ENCODE measurements at regions not wholly inside any gene's neighbourhood (a gene's known extent, or its start where the extent isn't known, plus 50 kb on each side); places are given as distances from the start of the nearest gene placed in this dataset.

GRCh38 chr18:72672364-72673184 is 128.4 kb upstream of the CBLN2 start:
- intact Hi-C loops (cut with DNase I; ENCODE audit: low total_unique reads): no loop called here
- WGBS, 2 donors: 63 to 64% methylated on average over 11 of the region's 11 CpGs
- peak; percentile 35 for DNase-seq
- Histone ChIP-seq H3K27me3 (no peaks in the 10 kb centered on the region), H3K36me3 (ENCODE audit: low read depth, missing control alignments) (no peaks in the 10 kb centered on the region), H3K9me3 (no peaks in the 10 kb centered on the region), H3K4me3 (no peak overlapping the region), H3K27ac (no peak overlapping the region), H3K4me1 (peaks cover 3% of the 10 kb centered on the region)
- TF ChIP-seq CTCF (IDR thresholded peaks at IDR 0.05) (peak; percentile 51 to 66 (median 61)), POLR2A (IDR thresholded peaks at IDR 0.05) (no peak)

- no peaks in the 10 kb centered on the region for H3K36me3 ChIP-seq (ENCODE audit: low read depth, missing control alignments)
- 92 to 93% methylated on average over 5 to 6 of the region's 6 CpGs for WGBS, 2 donors
- no peak for DNase-seq
- H3K9me3 ChIP-seq: no peaks in the 10 kb centered on the region
- H3K4me3 ChIP-seq: no peak overlapping the region
- intact Hi-C loops (cut with DNase I; ENCODE audit: low total_unique reads): no loop called here
- no peaks in the 10 kb centered on the region for H3K27me3 ChIP-seq
- TF ChIP-seq POLR2A (IDR thresholded peaks at IDR 0.05) (no peak), CTCF (IDR thresholded peaks at IDR 0.05) (no peak)
- H3K27ac ChIP-seq: no peak overlapping the region
- no peaks in the 10 kb centered on the region for H3K4me1 ChIP-seq
Observed at GRCh38 chr18:72667932-72668331, 123.8 kb upstream of the CBLN2 start.

GRCh38 chr18:72652990-72653593 is 109.0 kb upstream of the CBLN2 start:
- H3K4me1 ChIP-seq: no peaks in the 10 kb centered on the region
- peak; percentile 85 for DNase-seq
- H3K27ac ChIP-seq: no peak overlapping the region
- no peaks in the 10 kb centered on the region for H3K9me3 ChIP-seq
- no peaks in the 10 kb centered on the region for H3K36me3 ChIP-seq (ENCODE audit: low read depth, missing control alignments)
- intact Hi-C loops (cut with DNase I; ENCODE audit: low total_unique reads): no loop called here
- no peak overlapping the region for H3K4me3 ChIP-seq
- TF ChIP-seq POLR2A (IDR thresholded peaks at IDR 0.05) (no peak), CTCF (IDR thresholded peaks at IDR 0.05) (peak in 2 of 3 experiments; percentile 28 to 38)
- no peaks in the 10 kb centered on the region for H3K27me3 ChIP-seq
- 55 to 69% methylated on average over 3 of the region's 3 CpGs for WGBS, 2 donors

- no peak for DNase-seq
- Histone ChIP-seq H3K27me3 (no peaks in the 10 kb centered on the region), H3K27ac (no peak overlapping the region), H3K36me3 (ENCODE audit: low read depth, missing control alignments) (no peaks in the 10 kb centered on the region), H3K9me3 (no peaks in the 10 kb centered on the region), H3K4me1 (no peaks in the 10 kb centered on the region), H3K4me3 (no peak overlapping the region)
- WGBS, 2 donors: 72 to 76% methylated on average over 5 of the region's 5 CpGs
- intact Hi-C loops (cut with DNase I; ENCODE audit: low total_unique reads): no loop called here
- no peak for TF ChIP-seq POLR2A (IDR thresholded peaks at IDR 0.05)
- TF ChIP-seq CTCF (IDR thresholded peaks at IDR 0.05): no peak
Observed at GRCh38 chr18:72651033-72651432, 106.9 kb upstream of the CBLN2 start.
